ENCODE measurements at regions not wholly inside any gene's neighbourhood (a gene's known extent, or its start where the extent isn't known, plus 50 kb on each side); places are given as distances from the start of the nearest gene placed in this dataset.

DNA sequence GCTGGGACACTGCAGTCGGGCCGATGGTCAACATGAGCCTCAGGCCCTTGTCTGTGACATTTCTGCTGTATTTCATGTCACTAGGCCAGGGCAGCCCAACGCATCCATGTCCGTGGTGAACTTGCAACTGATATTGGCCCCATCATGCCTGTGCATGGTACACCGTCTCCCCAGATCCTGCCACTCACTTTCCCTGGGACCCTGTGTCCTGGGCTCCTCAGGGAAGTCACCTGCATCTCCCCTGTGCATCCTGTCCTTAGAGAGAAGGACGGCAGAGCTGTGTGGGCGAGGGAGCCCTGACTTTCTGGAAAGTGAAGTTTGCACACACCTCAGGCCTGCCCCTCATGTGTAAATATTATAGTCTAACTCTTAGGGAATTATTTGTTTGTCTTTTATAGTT, 123.3 kb downstream of the ACKR3 start:
- no peak for TF ChIP-seq EP300 (IDR thresholded peaks at IDR 0.05; ENCODE audit: borderline replicate concordance in 1 of 2, low read depth in 2 of 2, low read length in 2 of 2)
- TF ChIP-seq POLR2A (IDR thresholded peaks at IDR 0.05; ENCODE audit: control extremely low read depth in 1 of 2, low read depth in 2 of 2, low read length in 2 of 2) = no peak
- TF ChIP-seq JUND (IDR thresholded peaks at IDR 0.05; ENCODE audit: low read length) = no peak
- TF ChIP-seq, protein P1, sequence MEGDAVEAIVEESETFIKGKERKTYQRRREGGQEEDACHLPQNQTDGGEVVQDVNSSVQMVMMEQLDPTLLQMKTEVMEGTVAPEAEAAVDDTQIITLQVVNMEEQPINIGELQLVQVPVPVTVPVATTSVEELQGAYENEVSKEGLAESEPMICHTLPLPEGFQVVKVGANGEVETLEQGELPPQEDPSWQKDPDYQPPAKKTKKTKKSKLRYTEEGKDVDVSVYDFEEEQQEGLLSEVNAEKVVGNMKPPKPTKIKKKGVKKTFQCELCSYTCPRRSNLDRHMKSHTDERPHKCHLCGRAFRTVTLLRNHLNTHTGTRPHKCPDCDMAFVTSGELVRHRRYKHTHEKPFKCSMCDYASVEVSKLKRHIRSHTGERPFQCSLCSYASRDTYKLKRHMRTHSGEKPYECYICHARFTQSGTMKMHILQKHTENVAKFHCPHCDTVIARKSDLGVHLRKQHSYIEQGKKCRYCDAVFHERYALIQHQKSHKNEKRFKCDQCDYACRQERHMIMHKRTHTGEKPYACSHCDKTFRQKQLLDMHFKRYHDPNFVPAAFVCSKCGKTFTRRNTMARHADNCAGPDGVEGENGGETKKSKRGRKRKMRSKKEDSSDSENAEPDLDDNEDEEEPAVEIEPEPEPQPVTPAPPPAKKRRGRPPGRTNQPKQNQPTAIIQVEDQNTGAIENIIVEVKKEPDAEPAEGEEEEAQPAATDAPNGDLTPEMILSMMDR (IDR thresholded peaks at IDR 0.05; ENCODE audit: control extremely low read depth in 1 of 3, insufficient read depth in 1 of 3, low read depth in 1 of 3, low read length in 3 of 3) = no peak
- TF ChIP-seq CHD1 (IDR thresholded peaks at IDR 0.05; ENCODE audit: low read depth, low read length) = no peak
- TF ChIP-seq MAFK (IDR thresholded peaks at IDR 0.05; ENCODE audit: low read depth, low read length) = no peak
- no peak for TF ChIP-seq CBX5 (IDR thresholded peaks at IDR 0.05; ENCODE audit: low read depth, low read length)
- TF ChIP-seq, protein P2, sequence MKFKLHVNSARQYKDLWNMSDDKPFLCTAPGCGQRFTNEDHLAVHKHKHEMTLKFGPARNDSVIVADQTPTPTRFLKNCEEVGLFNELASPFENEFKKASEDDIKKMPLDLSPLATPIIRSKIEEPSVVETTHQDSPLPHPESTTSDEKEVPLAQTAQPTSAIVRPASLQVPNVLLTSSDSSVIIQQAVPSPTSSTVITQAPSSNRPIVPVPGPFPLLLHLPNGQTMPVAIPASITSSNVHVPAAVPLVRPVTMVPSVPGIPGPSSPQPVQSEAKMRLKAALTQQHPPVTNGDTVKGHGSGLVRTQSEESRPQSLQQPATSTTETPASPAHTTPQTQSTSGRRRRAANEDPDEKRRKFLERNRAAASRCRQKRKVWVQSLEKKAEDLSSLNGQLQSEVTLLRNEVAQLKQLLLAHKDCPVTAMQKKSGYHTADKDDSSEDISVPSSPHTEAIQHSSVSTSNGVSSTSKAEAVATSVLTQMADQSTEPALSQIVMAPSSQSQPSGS (IDR thresholded peaks at IDR 0.05; ENCODE audit: low read length) = no peak

Data from H1 (cell line).